ENCODE measurements at regions not wholly inside any gene's neighbourhood (a gene's known extent, or its start where the extent isn't known, plus 50 kb on each side); places are given as distances from the start of the nearest gene placed in this dataset.

DNA sequence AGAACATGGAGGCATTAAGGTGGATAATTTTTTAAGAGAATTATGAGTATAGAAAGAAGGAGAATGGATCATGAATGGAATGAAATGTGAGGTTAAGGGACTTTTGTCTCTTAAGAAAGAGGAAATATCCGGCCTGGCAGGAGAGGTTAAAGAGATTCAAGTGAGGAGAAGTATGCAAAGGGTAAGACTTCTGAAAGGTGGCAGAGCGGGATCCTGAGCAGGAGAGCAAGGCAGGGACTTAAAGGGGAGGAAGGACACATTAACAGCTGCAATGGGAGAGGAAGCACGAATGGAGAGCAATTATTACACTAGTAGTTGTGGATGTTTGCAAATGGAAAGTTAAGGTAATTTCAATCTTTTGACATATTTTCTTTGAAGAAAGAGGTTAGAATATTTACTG is 171.0 kb downstream of the KITLG start:
- DNase-seq (ENCODE audit: low read depth): no peak
- TF ChIP-seq, protein P1, sequence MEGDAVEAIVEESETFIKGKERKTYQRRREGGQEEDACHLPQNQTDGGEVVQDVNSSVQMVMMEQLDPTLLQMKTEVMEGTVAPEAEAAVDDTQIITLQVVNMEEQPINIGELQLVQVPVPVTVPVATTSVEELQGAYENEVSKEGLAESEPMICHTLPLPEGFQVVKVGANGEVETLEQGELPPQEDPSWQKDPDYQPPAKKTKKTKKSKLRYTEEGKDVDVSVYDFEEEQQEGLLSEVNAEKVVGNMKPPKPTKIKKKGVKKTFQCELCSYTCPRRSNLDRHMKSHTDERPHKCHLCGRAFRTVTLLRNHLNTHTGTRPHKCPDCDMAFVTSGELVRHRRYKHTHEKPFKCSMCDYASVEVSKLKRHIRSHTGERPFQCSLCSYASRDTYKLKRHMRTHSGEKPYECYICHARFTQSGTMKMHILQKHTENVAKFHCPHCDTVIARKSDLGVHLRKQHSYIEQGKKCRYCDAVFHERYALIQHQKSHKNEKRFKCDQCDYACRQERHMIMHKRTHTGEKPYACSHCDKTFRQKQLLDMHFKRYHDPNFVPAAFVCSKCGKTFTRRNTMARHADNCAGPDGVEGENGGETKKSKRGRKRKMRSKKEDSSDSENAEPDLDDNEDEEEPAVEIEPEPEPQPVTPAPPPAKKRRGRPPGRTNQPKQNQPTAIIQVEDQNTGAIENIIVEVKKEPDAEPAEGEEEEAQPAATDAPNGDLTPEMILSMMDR (IDR thresholded peaks at IDR 0.05; ENCODE audit: low read depth, low read length, missing control alignments): no peak
- no peak overlapping the region for H3K4me3 ChIP-seq (ENCODE audit: low read depth, low read length)

DNA sequence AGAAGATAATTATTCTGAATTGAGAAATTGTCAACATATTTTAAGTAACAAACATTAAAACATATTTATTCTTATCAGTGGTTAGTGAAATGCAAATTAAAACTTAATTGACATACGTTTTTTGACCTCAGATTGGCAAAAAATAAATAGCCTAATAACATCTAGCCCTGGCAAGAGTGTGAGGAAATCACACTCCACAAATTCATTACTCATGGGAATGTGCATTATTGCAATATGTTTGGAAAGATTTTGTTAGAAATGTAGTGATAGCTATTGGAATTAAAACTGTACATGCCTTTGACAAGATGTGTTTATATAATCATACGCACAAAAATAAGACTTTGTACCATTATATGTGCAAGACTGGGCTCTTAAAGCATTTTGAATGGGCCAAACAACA is 168.6 kb downstream of the KITLG start:
- H3K4me3 ChIP-seq (ENCODE audit: low read depth, low read length): no peak overlapping the region
- no peak for DNase-seq (ENCODE audit: low read depth)
- TF ChIP-seq, protein P1 (IDR thresholded peaks at IDR 0.05; ENCODE audit: low read depth, low read length, missing control alignments): no peak

DNA sequence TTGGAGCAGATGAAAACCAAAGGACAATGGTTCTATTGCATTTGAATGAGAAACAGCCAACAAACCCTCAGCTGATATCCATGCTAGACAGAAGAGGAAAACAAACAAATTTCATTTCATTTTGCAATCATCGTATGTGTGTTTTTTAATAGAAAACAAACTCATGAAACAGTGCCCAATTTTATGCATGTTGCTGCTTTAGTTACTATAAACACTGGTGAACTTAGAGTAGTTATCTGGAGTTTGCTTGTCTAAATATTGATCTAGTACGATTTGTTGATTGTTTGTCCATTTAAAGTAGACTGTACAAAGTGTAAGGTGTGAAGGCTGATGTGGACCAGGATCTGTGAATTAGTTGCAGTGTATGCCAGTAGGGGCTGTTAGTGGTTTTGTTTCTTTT is 166.6 kb downstream of the KITLG start:
- TF ChIP-seq, protein P1 (IDR thresholded peaks at IDR 0.05; ENCODE audit: low read depth, low read length, missing control alignments): no peak
- H3K4me3 ChIP-seq (ENCODE audit: low read depth, low read length): no peak overlapping the region
- DNase-seq (ENCODE audit: low read depth): no peak

DNA sequence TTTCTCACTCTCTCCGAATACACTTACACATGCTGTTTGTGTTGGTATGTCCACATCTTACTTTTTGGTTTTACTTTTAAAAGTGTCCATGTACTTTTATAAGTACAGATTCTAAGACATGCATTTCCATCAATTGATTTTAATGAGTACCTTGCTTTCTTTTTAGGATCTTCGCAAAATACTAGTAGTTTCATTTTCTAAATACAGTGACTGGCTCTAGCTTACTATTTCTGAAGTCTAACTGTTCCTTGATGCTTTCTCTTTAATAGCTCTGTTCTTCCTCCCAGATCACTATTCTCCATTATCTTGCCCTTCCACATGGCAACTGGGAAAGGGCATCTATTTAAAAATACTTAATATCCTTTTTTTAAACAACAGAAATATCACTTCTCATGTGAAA is 164.1 kb downstream of the KITLG start:
- no peak for DNase-seq (ENCODE audit: low read depth)
- H3K4me3 ChIP-seq (ENCODE audit: low read depth, low read length): no peak overlapping the region
- TF ChIP-seq, protein P1 (IDR thresholded peaks at IDR 0.05; ENCODE audit: low read depth, low read length, missing control alignments): no peak

DNA sequence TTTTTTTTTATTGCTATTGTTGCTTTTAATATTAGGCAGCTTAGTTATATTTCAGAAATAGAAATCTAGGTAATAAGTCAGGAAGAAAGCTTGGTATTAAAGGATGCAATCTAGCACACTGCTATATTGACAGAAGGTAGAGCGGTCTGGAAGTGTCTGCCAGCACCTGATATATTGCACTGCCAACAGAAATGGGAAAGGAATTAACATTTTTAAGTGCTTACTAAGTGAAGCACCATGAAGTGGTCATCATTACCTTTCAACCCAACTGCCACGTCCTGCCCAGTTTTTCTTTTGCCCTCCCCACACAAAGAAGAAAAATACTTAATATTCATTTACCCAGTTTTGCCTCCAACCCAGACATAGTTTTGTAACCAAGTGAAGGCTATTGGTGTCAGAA is 163.5 kb downstream of the KITLG start:
- TF ChIP-seq, protein P1 (IDR thresholded peaks at IDR 0.05; ENCODE audit: low read depth, low read length, missing control alignments): no peak
- no peak for DNase-seq (ENCODE audit: low read depth)
- no peak overlapping the region for H3K4me3 ChIP-seq (ENCODE audit: low read depth, low read length)

DNA sequence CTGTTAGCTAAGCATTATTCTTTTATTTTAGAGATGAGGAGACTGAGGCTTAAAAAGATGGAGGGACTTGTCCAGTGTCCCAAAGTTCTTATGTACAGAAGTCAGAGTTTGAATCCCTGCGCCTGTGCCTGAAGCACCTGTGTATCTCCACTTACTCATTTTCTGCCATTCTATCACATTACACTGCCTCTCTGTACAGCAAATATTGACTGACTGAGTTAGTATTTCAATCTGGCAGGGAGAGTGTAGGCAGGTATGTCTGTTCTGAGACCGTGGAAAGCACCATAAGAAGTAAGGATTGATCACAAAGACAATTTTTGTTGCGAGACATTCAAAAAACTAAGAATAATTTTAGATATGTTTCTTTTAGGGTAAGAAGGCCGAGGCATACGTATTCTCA is 162.7 kb downstream of the KITLG start:
- no peak overlapping the region for H3K4me3 ChIP-seq (ENCODE audit: low read depth, low read length)
- DNase-seq (ENCODE audit: low read depth): no peak
- TF ChIP-seq, protein P1 (IDR thresholded peaks at IDR 0.05; ENCODE audit: low read depth, low read length, missing control alignments): no peak

DNA sequence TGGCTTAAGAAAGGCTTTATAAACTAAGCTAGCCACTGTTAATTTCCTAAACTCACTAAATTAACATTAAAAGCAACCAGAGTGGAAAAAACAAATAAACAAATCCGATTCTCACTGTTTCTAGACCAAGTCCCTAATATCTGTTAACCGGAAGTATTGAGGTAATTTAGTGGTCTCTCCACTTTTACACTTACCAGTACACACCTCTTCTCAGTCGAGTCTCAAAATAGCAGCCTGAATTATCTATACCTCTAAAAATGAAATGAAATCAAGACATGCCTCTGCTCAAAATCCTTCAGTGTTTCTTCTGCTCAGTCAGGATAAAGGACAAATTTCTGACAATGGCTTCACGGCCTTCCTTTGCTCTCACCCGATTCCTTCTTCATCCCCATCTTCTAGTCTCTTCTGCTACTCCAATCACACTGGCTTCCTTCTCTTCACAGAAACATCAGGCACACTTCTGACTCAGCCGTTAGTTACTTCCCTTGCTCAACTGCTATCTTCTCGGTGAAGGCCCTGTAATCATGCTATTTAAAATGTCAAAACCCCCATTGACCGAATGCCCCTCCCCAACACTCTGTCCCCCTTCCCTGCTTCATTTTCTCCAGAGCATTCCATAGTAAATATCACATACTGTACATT is 161.3 kb downstream of the KITLG start:
- no peak for DNase-seq (ENCODE audit: low read depth)
- TF ChIP-seq, protein P1 (IDR thresholded peaks at IDR 0.05; ENCODE audit: low read depth, low read length, missing control alignments): no peak
- H3K4me3 ChIP-seq (ENCODE audit: low read depth, low read length): no peak overlapping the region

Data from GM12864 (cell line).